ENCODE measurements at regions not wholly inside any gene's neighbourhood (a gene's known extent, or its start where the extent isn't known, plus 50 kb on each side); places are given as distances from the start of the nearest gene placed in this dataset.
A peak's percentile ranks its signal among the peaks of the same experiment; 100 is the strongest.

DNA sequence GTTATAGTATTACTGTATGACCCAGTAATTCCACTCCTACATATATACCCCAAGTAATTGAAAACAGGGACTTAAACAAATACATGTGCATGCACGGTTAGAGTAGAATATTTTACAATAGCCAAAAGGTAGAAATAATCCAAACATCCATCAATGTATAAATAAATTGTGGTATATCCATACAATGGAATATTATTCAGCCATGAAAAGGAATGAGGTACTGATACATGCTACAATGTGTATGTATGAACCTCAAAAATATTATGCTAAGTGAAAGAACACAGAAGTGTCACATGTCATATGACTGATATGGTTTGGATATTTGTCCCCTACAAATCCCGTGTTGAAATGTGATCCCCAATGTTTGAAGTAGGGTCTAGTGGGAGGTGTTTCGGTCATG, 560.8 kb upstream of the LARGE1 start:
- no peak overlapping the region for H3K27ac Mint-ChIP-seq
- H3K36me3 Mint-ChIP-seq, result no peaks in the 10 kb centered on the region
- H3K9me3 Mint-ChIP-seq, result no peaks in the 10 kb centered on the region
- no peak for TF ChIP-seq CTCF (conservative IDR thresholded peaks at IDR 0.05)
- H3K4me3 Mint-ChIP-seq, result no peak overlapping the region
- no peak for DNase-seq (ENCODE audit: extremely low spot score, unreplicated experiment)
- no peaks in the 10 kb centered on the region for H3K4me1 Mint-ChIP-seq (ENCODE audit: unreplicated experiment)
- peaks cover 2% of the 10 kb centered on the region for H3K27me3 Mint-ChIP-seq

- no peak for DNase-seq (ENCODE audit: extremely low spot score, unreplicated experiment)
- no peaks in the 10 kb centered on the region for H3K9me3 Mint-ChIP-seq
- peaks cover 2% of the 10 kb centered on the region for H3K27me3 Mint-ChIP-seq
- TF ChIP-seq CTCF (conservative IDR thresholded peaks at IDR 0.05), result no peak
- no peak overlapping the region for H3K4me3 Mint-ChIP-seq
- peaks cover 9% of the 10 kb centered on the region for H3K4me1 Mint-ChIP-seq (ENCODE audit: unreplicated experiment)
- no peak overlapping the region for H3K27ac Mint-ChIP-seq
- H3K36me3 Mint-ChIP-seq, result no peaks in the 10 kb centered on the region
Measured at GRCh38 chr22:34486381-34486780, 566.1 kb upstream of the LARGE1 start.

DNA sequence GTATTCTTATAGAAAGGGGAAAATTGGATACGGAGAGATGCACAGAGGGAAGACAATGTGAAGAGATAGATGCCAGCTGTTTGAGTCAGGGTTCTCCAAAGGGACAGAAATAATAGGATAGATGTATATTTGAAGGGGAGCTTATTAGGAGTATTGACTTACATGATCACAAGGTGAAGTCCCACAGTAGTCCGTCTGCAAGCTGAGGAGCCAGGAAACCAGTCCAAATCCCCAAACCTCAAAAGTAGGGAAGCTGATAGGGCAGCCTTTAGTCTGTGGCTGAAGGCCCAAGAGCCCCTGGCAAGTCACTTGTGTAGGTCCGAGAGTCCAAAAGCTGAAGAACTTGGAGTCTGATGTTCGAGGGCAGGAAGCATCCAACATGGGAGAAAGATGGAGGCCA, 569.6 kb upstream of the LARGE1 start:
- Mint-ChIP-seq H3K9me3 (peaks cover 6% of the 10 kb centered on the region), H3K4me3 (no peak overlapping the region), H3K27me3 (no peaks in the 10 kb centered on the region), H3K4me1 (ENCODE audit: unreplicated experiment) (peaks cover 9% of the 10 kb centered on the region), H3K36me3 (no peaks in the 10 kb centered on the region), H3K27ac (no peak overlapping the region)
- no peak for DNase-seq (ENCODE audit: extremely low spot score, unreplicated experiment)
- no peak for TF ChIP-seq CTCF (conservative IDR thresholded peaks at IDR 0.05)

DNA sequence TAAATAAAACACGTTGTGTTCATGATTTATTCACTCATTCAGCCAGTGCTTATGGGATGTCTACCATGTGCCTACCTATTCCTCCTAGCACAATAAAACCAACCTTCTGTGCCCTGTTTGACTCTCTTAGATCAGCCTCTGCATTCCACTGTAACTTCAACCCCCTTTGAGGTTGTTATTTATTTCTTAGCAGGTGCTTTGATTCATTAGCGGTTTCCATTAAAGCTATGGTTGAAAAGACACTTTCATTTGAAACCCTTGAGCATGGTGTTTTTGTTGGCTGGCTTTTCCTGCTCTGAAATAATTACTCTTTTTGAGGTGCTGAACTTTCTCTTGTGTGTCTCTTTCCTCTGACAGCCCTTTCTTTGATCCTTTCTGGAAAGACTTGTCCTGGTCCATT, 570.6 kb upstream of the LARGE1 start:
- no peak overlapping the region for H3K27ac Mint-ChIP-seq
- peak overlapping the region; percentile 24 for H3K4me3 Mint-ChIP-seq
- no peaks in the 10 kb centered on the region for H3K36me3 Mint-ChIP-seq
- H3K4me1 Mint-ChIP-seq (ENCODE audit: unreplicated experiment), result peaks cover 9% of the 10 kb centered on the region
- DNase-seq (ENCODE audit: extremely low spot score, unreplicated experiment), result no peak
- H3K27me3 Mint-ChIP-seq, result no peaks in the 10 kb centered on the region
- H3K9me3 Mint-ChIP-seq, result peaks cover 6% of the 10 kb centered on the region
- TF ChIP-seq CTCF (conservative IDR thresholded peaks at IDR 0.05), result no peak

- Mint-ChIP-seq H3K27me3 (no peaks in the 10 kb centered on the region), H3K27ac (no peak overlapping the region), H3K4me3 (no peak overlapping the region), H3K9me3 (peaks cover 13% of the 10 kb centered on the region), H3K4me1 (ENCODE audit: unreplicated experiment) (peaks cover 9% of the 10 kb centered on the region), H3K36me3 (no peaks in the 10 kb centered on the region)
- no peak for DNase-seq (ENCODE audit: extremely low spot score, unreplicated experiment)
- no peak for TF ChIP-seq CTCF (conservative IDR thresholded peaks at IDR 0.05)
Measured at GRCh38 chr22:34493486-34493885, 572.5 kb upstream of the ISX start.

- no peak overlapping the region for H3K4me3 Mint-ChIP-seq
- no peak for DNase-seq (ENCODE audit: extremely low spot score, unreplicated experiment)
- H3K36me3 Mint-ChIP-seq, result no peaks in the 10 kb centered on the region
- H3K9me3 Mint-ChIP-seq, result peaks cover 15% of the 10 kb centered on the region
- TF ChIP-seq CTCF (conservative IDR thresholded peaks at IDR 0.05), result no peak
- no peaks in the 10 kb centered on the region for H3K27me3 Mint-ChIP-seq
- H3K4me1 Mint-ChIP-seq (ENCODE audit: unreplicated experiment), result no peaks in the 10 kb centered on the region
- H3K27ac Mint-ChIP-seq, result no peak overlapping the region
Measured at GRCh38 chr22:34501366-34501965, 564.5 kb upstream of the ISX start.
